NCI-H2029 (cell line): ENCODE measurements at regions not wholly inside any gene's neighbourhood (a gene's known extent, or its start where the extent isn't known, plus 50 kb on each side); places are given as distances from the start of the nearest gene placed in this dataset.

Experiments used
- DNase-seq: peaks from one replicate; lab custom pipeline; 2025; lab: John Stamatoyannopoulos, UW

- DNase-seq: no peak
These were observed 236.1 kb downstream of the C12orf50 start for GRCh38 chr12:87793131-87793530.

GRCh38 chr12:87784350-87784749 lies 244.9 kb downstream of the C12orf50 start:
- DNase-seq: no peak

GRCh38 chr12:87783467-87783866 lies 245.7 kb downstream of the C12orf50 start:
- DNase-seq: no peak

GRCh38 chr12:87782838-87783237 lies 246.4 kb downstream of the C12orf50 start:
- DNase-seq: no peak

- DNase-seq: peak; percentile 78
These were observed 249.2 kb downstream of the C12orf50 start for GRCh38 chr12:87779858-87780498.

GRCh38 chr12:87779016-87779415 lies 250.2 kb downstream of the C12orf50 start:
- DNase-seq: peak; percentile 44

GRCh38 chr12:87778065-87778464 lies 251.1 kb downstream of the C12orf50 start:
- no peak for DNase-seq

- DNase-seq: no peak
These were observed 253.4 kb downstream of the C12orf50 start for GRCh38 chr12:87775784-87776183.

- DNase-seq: no peak
These were observed 254.2 kb downstream of the C12orf50 start for GRCh38 chr12:87775051-87775450.

- DNase-seq: no peak
These were observed 256.8 kb downstream of the C12orf50 start for GRCh38 chr12:87772401-87772800.

- no peak for DNase-seq
These were observed 260.5 kb downstream of the C12orf50 start for GRCh38 chr12:87768501-87769287.

GRCh38 chr12:87766044-87766443 lies 263.2 kb downstream of the C12orf50 start:
- no peak for DNase-seq

GRCh38 chr12:87760943-87761342 lies 268.3 kb downstream of the C12orf50 start:
- no peak for DNase-seq

- no peak for DNase-seq
These were observed 270.9 kb downstream of the C12orf50 start for GRCh38 chr12:87758271-87758670.

- DNase-seq: no peak
These were observed 272.5 kb downstream of the C12orf50 start for GRCh38 chr12:87756721-87757120.

- DNase-seq: no peak
These were observed 273.1 kb downstream of the C12orf50 start for GRCh38 chr12:87756111-87756510.

GRCh38 chr12:87728931-87729593 lies 300.1 kb downstream of the C12orf50 start:
- DNase-seq: no peak

- DNase-seq: no peak
These were observed 308.2 kb downstream of the C12orf50 start for GRCh38 chr12:87720967-87721366.

GRCh38 chr12:87704374-87704773 lies 324.8 kb downstream of the C12orf50 start:
- no peak for DNase-seq

GRCh38 chr12:87690236-87690810 lies 338.9 kb downstream of the C12orf50 start:
- DNase-seq: no peak

- no peak for DNase-seq
These were observed 340.0 kb downstream of the C12orf50 start for GRCh38 chr12:87689196-87689595.

GRCh38 chr12:87687362-87687761 lies 341.8 kb downstream of the C12orf50 start:
- DNase-seq: no peak

GRCh38 chr12:87685696-87686095 lies 343.5 kb downstream of the C12orf50 start:
- DNase-seq: no peak
